ENCODE measurements at regions not wholly inside any gene's neighbourhood (a gene's known extent, or its start where the extent isn't known, plus 50 kb on each side); places are given as distances from the start of the nearest gene placed in this dataset.

GRCh38 chr1:115430441-115431158 is 92.6 kb upstream of the NGF start:
- Histone ChIP-seq H2BK5ac (ENCODE audit: low read depth, low read length, poor library complexity, severe bottlenecking) (peak overlapping the region; percentile 55), H3K9me1 (ENCODE audit: insufficient read depth, low read length) (peaks cover 24% of the 10 kb centered on the region), H3K4me3 (ENCODE audit: insufficient read depth, low read depth, low read length) (no peak overlapping the region), H2BK15ac (ENCODE audit: low read depth, low read length) (peak overlapping the region; percentile 22; the same call in 1 of the 3 replicates), H3K14ac (replicated peaks; ENCODE audit: low read depth, low read length) (no peak overlapping the region), H2AFZ (replicated peaks; ENCODE audit: low read length, poor library complexity) (no peak overlapping the region), H3K18ac (ENCODE audit: low read depth, low read length) (no peak overlapping the region; the same call in 1 of the 2 replicates), H3K23ac (ENCODE audit: low read depth, low read length) (peak overlapping the region; percentile 44; the same call in 1 of the 2 replicates), H3K4me1 (ENCODE audit: control insufficient read depth, insufficient read depth, low read length) (peaks cover 17% of the 10 kb centered on the region), H2BK120ac (ENCODE audit: low read depth, low read length) (peak overlapping the region; percentile 81), H3K27ac (ENCODE audit: insufficient read depth, low read length) (no peak overlapping the region), H4K8ac (ENCODE audit: low read depth in 2 of 2, low read length in 2 of 2) (peak overlapping the region; percentile 15 to 44; a peak in 2 of 4 replicates), H2AK5ac (ENCODE audit: low read depth, low read length) (peak overlapping the region; percentile 62; the same call in 1 of the 2 replicates), H3K9me3 (ENCODE audit: control insufficient read depth, insufficient read depth, low read length) (no peaks in the 10 kb centered on the region), H3K4me2 (ENCODE audit: low read depth, low read length) (no peak overlapping the region), H2AK9ac (replicated peaks; ENCODE audit: low read depth, low read length, poor library complexity) (no peak overlapping the region), H3K56ac (ENCODE audit: extremely low read depth, insufficient read depth, low read length) (no peak overlapping the region; the same call in 1 of the 2 replicates), H3K36me3 (ENCODE audit: control insufficient read depth, insufficient read depth, low read length) (no peaks in the 10 kb centered on the region), H4K91ac (ENCODE audit: insufficient read depth, low read depth, low read length) (peak overlapping the region; percentile 34; the same call in 1 of the 2 replicates), H3K27me3 (ENCODE audit: control insufficient read depth, insufficient read depth, low read length) (no peaks in the 10 kb centered on the region), H2BK20ac (ENCODE audit: low read depth, low read length) (peak overlapping the region; percentile 71; the same call in 1 of the 2 replicates), H4K5ac (ENCODE audit: low read depth, low read length) (no peak overlapping the region; the same call in 1 of the 2 replicates), H4K20me1 (ENCODE audit: insufficient read depth, low read length) (no peaks in the 10 kb centered on the region), H3K79me1 (ENCODE audit: low read depth in 1 of 2, low read length in 2 of 2) (no peaks in the 10 kb centered on the region), H3K9ac (ENCODE audit: low read depth, low read length) (no peak overlapping the region), H3K4ac (ENCODE audit: low read depth, low read length) (peak overlapping the region; percentile 74)
- POLR2A ChIA-PET (ENCODE audit: unreplicated experiment) = no interaction called here
- in situ Hi-C loops (cut with MboI; ENCODE audit: low sequenced_read_pairs) (no loop called here), intact Hi-C loops (cut with micrococcal nuclease) (no loop called here), dilution Hi-C loops (cut with HindIII; ENCODE audit: low sequenced_read_pairs, unreplicated experiment) (no loop called here)
- peak; percentile 58 for ATAC-seq (ENCODE audit: low read depth)
- BruUV-seq (replicated peaks) = no TSS peak
- CTCF ChIA-PET = interaction anchor here (0.6 kb wide), 1 partner anchor 191 kb away, joined by 3 read pairs; no protein-coding TSS in a partner anchor
- WGBS, 2 experiments (ENCODE audit: extremely low coverage in 2 of 2, insufficient read length in 1 of 2) = 21% methylated on average over 4 of the region's 7 CpGs; no CpG with 5 or more reads in 1 of the 2 experiments
- peak; percentile 96 for DNase-seq
- TF ChIP-seq RAD21 (IDR thresholded peaks at IDR 0.05; ENCODE audit: low read length) = no peak
- no peak for TF ChIP-seq SMC3 (IDR thresholded peaks at IDR 0.05; ENCODE audit: low read depth, low read length)
- peak; percentile 52; the same call in 1 of the 2 replicates for TF ChIP-seq NFE2L2 (IDR thresholded peaks at IDR 0.05; ENCODE audit: low read depth, low read length)
- TF ChIP-seq RFX5 (IDR thresholded peaks at IDR 0.05; ENCODE audit: low read depth, low read length) = no peak
- peak; percentile 99 for TF ChIP-seq CEBPB (IDR thresholded peaks at IDR 0.05; ENCODE audit: low read depth, low read length)
- no peak for TF ChIP-seq CTCF (conservative IDR thresholded peaks at IDR 0.05; ENCODE audit: low read depth, low read length)
- peak; percentile 100 for TF ChIP-seq FOS (IDR thresholded peaks at IDR 0.05; ENCODE audit: low read depth, low read length)
- peak; percentile 74 for TF ChIP-seq BHLHE40 (IDR thresholded peaks at IDR 0.05; ENCODE audit: low read depth, low read length)
- peak; percentile 14; the same call in 1 of the 2 replicates for TF ChIP-seq MAFK (IDR thresholded peaks at IDR 0.05; ENCODE audit: low read depth, low read length)
- peak; percentile 36 for TF ChIP-seq RCOR1 (IDR thresholded peaks at IDR 0.05; ENCODE audit: insufficient replicate concordance, low read length)

Measured in IMR-90 (cell line).